Sigmoid colon (tissue), 4 donors: ENCODE measurements at regions not wholly inside any gene's neighbourhood (a gene's known extent, or its start where the extent isn't known, plus 50 kb on each side); places are given as distances from the start of the nearest gene placed in this dataset.

ENCODE experiments used
- EP300 ChIP-seq, 4 donors: sonication (generic); formaldehyde crosslinking; IDR thresholded peaks; one replicate each; pipeline ENCODE4 v1.6.1; 2017; ENCODE audit warnings: antibody characterized with exemption in 4 of 4
- POLR2A ChIP-seq, 2 donors: fragments of 450-650 bp; IDR thresholded peaks; one replicate each; pipeline ENCODE4 v1.6.1; 2016; ENCODE audit warnings: antibody characterized with exemption in 2 of 2, mild to moderate bottlenecking in 2 of 2, moderate library complexity in 2 of 2
- POLR2AphosphoS5 ChIP-seq, 4 donors: sonication (generic); formaldehyde crosslinking; IDR thresholded peaks; one replicate each; pipeline ENCODE4 v1.6.1; 2017; ENCODE audit warnings: antibody characterized with exemption in 4 of 4
- TF ChIP-seq, protein P1 (sequence below), 4 experiments: fragments of 450-650 bp in 3 of 4; fragments of 200-600 bp in 1 of 4; IDR thresholded peaks; one replicate each; pipeline ENCODE4 v1.5.1; 2016 to 2019; ENCODE audit warnings: antibody characterized with exemption in 4 of 4, mild to moderate bottlenecking in 3 of 4, moderate library complexity in 2 of 4

DNA sequence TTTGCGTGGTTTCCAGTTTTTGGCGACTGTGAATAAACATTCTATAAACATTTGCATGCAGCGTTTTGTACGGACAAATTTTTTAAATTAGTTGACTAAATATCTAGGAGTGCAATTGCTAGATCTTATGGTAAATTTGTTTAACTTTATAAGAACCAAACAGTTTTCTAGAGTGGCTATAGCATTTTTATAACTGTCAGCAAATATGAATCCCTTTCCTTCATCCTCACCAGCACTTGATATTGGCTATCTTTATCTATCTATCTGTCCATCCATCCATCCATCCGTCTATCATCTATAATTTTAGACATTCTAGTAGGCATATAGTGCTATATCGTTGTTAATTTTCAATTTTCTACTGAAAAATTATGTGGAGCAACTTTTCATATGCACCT, 158.4 kb upstream of the CHRNA7 start:
- TF ChIP-seq, protein P1, sequence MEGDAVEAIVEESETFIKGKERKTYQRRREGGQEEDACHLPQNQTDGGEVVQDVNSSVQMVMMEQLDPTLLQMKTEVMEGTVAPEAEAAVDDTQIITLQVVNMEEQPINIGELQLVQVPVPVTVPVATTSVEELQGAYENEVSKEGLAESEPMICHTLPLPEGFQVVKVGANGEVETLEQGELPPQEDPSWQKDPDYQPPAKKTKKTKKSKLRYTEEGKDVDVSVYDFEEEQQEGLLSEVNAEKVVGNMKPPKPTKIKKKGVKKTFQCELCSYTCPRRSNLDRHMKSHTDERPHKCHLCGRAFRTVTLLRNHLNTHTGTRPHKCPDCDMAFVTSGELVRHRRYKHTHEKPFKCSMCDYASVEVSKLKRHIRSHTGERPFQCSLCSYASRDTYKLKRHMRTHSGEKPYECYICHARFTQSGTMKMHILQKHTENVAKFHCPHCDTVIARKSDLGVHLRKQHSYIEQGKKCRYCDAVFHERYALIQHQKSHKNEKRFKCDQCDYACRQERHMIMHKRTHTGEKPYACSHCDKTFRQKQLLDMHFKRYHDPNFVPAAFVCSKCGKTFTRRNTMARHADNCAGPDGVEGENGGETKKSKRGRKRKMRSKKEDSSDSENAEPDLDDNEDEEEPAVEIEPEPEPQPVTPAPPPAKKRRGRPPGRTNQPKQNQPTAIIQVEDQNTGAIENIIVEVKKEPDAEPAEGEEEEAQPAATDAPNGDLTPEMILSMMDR (IDR thresholded peaks at IDR 0.05) = no peak
- no peak for TF ChIP-seq EP300 (IDR thresholded peaks at IDR 0.05)
- no peak for TF ChIP-seq POLR2AphosphoS5 (IDR thresholded peaks at IDR 0.05)
- TF ChIP-seq POLR2A (IDR thresholded peaks at IDR 0.05) = no peak
